HPDE6-E6E7 (cell line): ENCODE measurements at regions not wholly inside any gene's neighbourhood (a gene's known extent, or its start where the extent isn't known, plus 50 kb on each side); places are given as distances from the start of the nearest gene placed in this dataset.

Experiments
- DNase-seq: peaks from one replicate; pipeline ENCODE4 v3.0.0; 2011; ENCODE audit warnings: missing footprints; ENCODE audit errors: extremely low spot score

- no peak for DNase-seq
These were observed 51.9 kb upstream of the PTPRS start for GRCh38 chr19:5392486-5392885.

- DNase-seq = no peak
These were observed 52.5 kb upstream of the PTPRS start for GRCh38 chr19:5393088-5393487.

GRCh38 chr19:5394551-5395505 is 54.2 kb upstream of the PTPRS start:
- no peak for DNase-seq

GRCh38 chr19:5395556-5395955 is 54.9 kb upstream of the PTPRS start:
- DNase-seq = no peak

GRCh38 chr19:5396096-5396939 is 55.7 kb upstream of the PTPRS start:
- no peak for DNase-seq

- DNase-seq = no peak
These were observed 56.4 kb upstream of the PTPRS start for GRCh38 chr19:5396963-5397362.

GRCh38 chr19:5397804-5398692 is 57.2 kb upstream of the ZNRF4 start:
- no peak for DNase-seq

GRCh38 chr19:5398693-5399057 is 56.5 kb upstream of the ZNRF4 start:
- no peak for DNase-seq

GRCh38 chr19:5403968-5404640 is 51.1 kb upstream of the ZNRF4 start:
- peak; percentile 85 for DNase-seq
